HG03575 (cell line): ENCODE measurements at regions not wholly inside any gene's neighbourhood (a gene's known extent, or its start where the extent isn't known, plus 50 kb on each side); places are given as distances from the start of the nearest gene placed in this dataset.
"Not testable (repeated sequence)": the region's sequence is repeated elsewhere in the genome, so short reads cannot be mapped to it uniquely, and the experiment has no call there.

Source experiments
- ATAC-seq: cut with Tn5 transposase; IDR thresholded peaks from one replicate; pipeline ENCODE4 v1.9.1; 2021; ENCODE audit not compliant: unreplicated experiment, insufficient number of reproducible peaks, low FRiP score; ENCODE audit errors: extremely low read depth

- no peak for ATAC-seq
Measured at GRCh38 chr4:154973244-154974035, 192.4 kb downstream of the RBM46 start.

GRCh38 chr4:154977228-154977627 is 196.2 kb downstream of the RBM46 start:
- ATAC-seq = no peak

GRCh38 chr4:154982187-154983047 is 201.3 kb downstream of the RBM46 start:
- no peak for ATAC-seq

- ATAC-seq = no peak
Measured at GRCh38 chr4:154983714-154984113, 202.6 kb downstream of the RBM46 start.

GRCh38 chr4:154984148-154984547 is 203.1 kb downstream of the RBM46 start:
- peak; percentile 96 for ATAC-seq

- no peak for ATAC-seq
Measured at GRCh38 chr4:154984616-154985015, 203.5 kb downstream of the RBM46 start.

- no peak for ATAC-seq
Measured at GRCh38 chr4:154985673-154986072, 204.6 kb downstream of the RBM46 start.

GRCh38 chr4:154988511-154988910 is 207.4 kb downstream of the RBM46 start:
- no peak for ATAC-seq

GRCh38 chr4:154989511-154989910 is 208.4 kb downstream of the RBM46 start:
- no peak for ATAC-seq

GRCh38 chr4:154997866-154998265 is 210.6 kb upstream of the NPY2R start:
- not testable (repeated sequence) for ATAC-seq

- no peak for ATAC-seq
Measured at GRCh38 chr4:154998284-154998683, 210.2 kb upstream of the NPY2R start.

- no peak for ATAC-seq
Measured at GRCh38 chr4:154998773-154999172, 209.7 kb upstream of the NPY2R start.

- ATAC-seq = no peak
Measured at GRCh38 chr4:154999950-155000578, 208.4 kb upstream of the NPY2R start.

GRCh38 chr4:155001251-155001650 is 207.2 kb upstream of the NPY2R start:
- no peak for ATAC-seq

GRCh38 chr4:155005395-155006090 is 202.9 kb upstream of the NPY2R start:
- ATAC-seq = no peak

- ATAC-seq = no peak
Measured at GRCh38 chr4:155007660-155008176, 200.7 kb upstream of the NPY2R start.

GRCh38 chr4:155008389-155008788 is 200.0 kb upstream of the NPY2R start:
- ATAC-seq = no peak

GRCh38 chr4:155009288-155009687 is 199.1 kb upstream of the NPY2R start:
- no peak for ATAC-seq

GRCh38 chr4:155010376-155010775 is 198.1 kb upstream of the NPY2R start:
- ATAC-seq = no peak
